Uterus (tissue), 3 donors: ENCODE measurements at regions not wholly inside any gene's neighbourhood (a gene's known extent, or its start where the extent isn't known, plus 50 kb on each side); places are given as distances from the start of the nearest gene placed in this dataset.
"Not testable (repeated sequence)": the region's sequence is repeated elsewhere in the genome, so short reads cannot be mapped to it uniquely, and the experiment has no call there.

Experiments
- DNase-seq, 2 donors: peaks; one replicate each; pipeline ENCODE4 v3.0.0-alpha.2; 2019 to 2020
- H3K27ac ChIP-seq, 2 donors: fragments of 200-600 bp; sonication (generic); 1 replicate in 1 of 2; 2 replicates in 1 of 2; pipeline ENCODE4 v1.5.1; 2016 to 2018
- H3K27me3 ChIP-seq, 2 donors: fragments of 200-600 bp; sonication (generic); one replicate each; pipeline ENCODE4 v1.5.1; 2018 to 2019; ENCODE audit warnings: control low read depth in 1 of 2
- H3K36me3 ChIP-seq, 2 donors: fragments of 200-600 bp; sonication (generic); one replicate each; pipeline ENCODE4 v1.5.1; 2019; ENCODE audit warnings: control low read depth in 1 of 2
- H3K4me1 ChIP-seq, 2 donors: fragments of 200-600 bp; sonication (generic); one replicate each; pipeline ENCODE4 v1.5.1; 2018 to 2019; ENCODE audit warnings: control low read depth in 1 of 2
- H3K4me3 ChIP-seq, 2 donors: fragments of 200-600 bp; sonication (generic); 1 replicate in 1 of 2; 2 replicates in 1 of 2; pipeline ENCODE4 v1.5.1; 2018 to 2019; ENCODE audit warnings: mild to moderate bottlenecking in 1 of 2
- H3K9me3 ChIP-seq, 2 donors: fragments of 200-600 bp; sonication (generic); one replicate each; pipeline ENCODE4 v1.5.1; 2019; ENCODE audit warnings: control low read depth in 1 of 2
- CTCF ChIP-seq, 4 experiments: fragments of 200-600 bp in 2 of 4; fragments of 450-650 bp in 2 of 4; sonication (generic) in 2 of 4; IDR thresholded peaks; one replicate each; pipeline ENCODE4 v1.5.1; 2016 to 2019; ENCODE audit warnings: antibody characterized with exemption in 4 of 4, mild to moderate bottlenecking in 2 of 4, moderate library complexity in 1 of 4
- POLR2A ChIP-seq, 2 donors: fragments of 450-650 bp; IDR thresholded peaks; one replicate each; pipeline ENCODE4 v1.6.1; 2016; ENCODE audit warnings: antibody characterized with exemption in 2 of 2, mild to moderate bottlenecking in 1 of 2, moderate library complexity in 1 of 2
- intact Hi-C: fragments of 100-400 bp; cut with DNase I; formaldehyde crosslinking; loops from one replicate; pipeline ENCODE4 v1.15.1; 2023; ENCODE audit warnings: low total_unique reads
- donor health status: DM: yes; HTN: yes; CAD: no.

DNA sequence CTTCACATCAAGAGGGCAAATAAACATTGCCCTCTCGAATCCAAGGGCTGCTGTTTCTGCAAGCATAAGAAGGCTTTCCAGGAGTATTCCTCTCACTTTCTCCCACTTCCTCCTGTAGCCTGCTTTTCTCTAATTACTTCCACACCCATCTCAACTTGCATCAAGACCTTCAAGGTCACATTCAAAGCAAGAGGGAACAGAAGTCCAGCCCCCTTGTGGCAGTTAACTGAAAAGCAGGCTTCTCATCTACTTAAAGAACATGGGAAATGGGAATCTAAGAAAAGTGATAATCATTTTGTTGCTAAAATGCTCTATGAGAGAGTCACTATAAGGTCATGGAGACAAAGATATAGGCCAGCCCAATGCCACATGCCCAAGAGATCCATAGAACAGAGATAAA lies 874.4 kb downstream of the KCNT2 start:
- no peaks in the 10 kb centered on the region for H3K27me3 ChIP-seq

DNA sequence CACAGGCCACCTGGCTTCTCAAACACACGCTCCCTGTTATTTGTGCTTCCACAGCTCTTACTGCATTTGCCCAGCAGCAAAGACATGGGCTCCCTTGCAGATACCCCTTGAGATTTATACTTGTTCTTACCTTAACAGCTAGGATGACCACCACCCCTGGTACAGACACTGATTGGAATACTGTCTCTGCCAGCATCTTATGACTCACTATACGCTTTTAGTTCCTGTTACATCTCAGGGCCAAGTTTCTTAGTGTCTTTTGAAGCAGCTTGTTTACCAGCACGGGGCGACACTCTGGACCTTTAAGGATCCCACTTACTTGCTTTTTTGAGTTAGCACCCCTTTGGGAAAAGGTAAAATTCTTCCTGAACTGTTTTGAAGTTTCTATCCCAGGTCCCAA lies 874.8 kb downstream of the KCNT2 start:
- Histone ChIP-seq H3K36me3 (no peaks in the 10 kb centered on the region), H3K27me3 (no peaks in the 10 kb centered on the region), H3K4me3 (no peak overlapping the region), H3K27ac (no peak overlapping the region), H3K9me3 (no peaks in the 10 kb centered on the region), H3K4me1 (no peaks in the 10 kb centered on the region)
- no peak for DNase-seq
- intact Hi-C loops, result no loop called here
- no peak for TF ChIP-seq POLR2A (IDR thresholded peaks at IDR 0.05)
- TF ChIP-seq CTCF (IDR thresholded peaks at IDR 0.05), result no peak

More for the DNA sequence above, 874.4 kb downstream of the KCNT2 start:
- TF ChIP-seq CTCF (IDR thresholded peaks at IDR 0.05) (no peak), POLR2A (IDR thresholded peaks at IDR 0.05) (no peak)
- intact Hi-C loops, result no loop called here
- Histone ChIP-seq H3K9me3 (no peaks in the 10 kb centered on the region), H3K4me1 (no peaks in the 10 kb centered on the region), H3K4me3 (no peak overlapping the region), H3K27ac (no peak overlapping the region), H3K36me3 (no peaks in the 10 kb centered on the region)
- DNase-seq, result no peak

DNA sequence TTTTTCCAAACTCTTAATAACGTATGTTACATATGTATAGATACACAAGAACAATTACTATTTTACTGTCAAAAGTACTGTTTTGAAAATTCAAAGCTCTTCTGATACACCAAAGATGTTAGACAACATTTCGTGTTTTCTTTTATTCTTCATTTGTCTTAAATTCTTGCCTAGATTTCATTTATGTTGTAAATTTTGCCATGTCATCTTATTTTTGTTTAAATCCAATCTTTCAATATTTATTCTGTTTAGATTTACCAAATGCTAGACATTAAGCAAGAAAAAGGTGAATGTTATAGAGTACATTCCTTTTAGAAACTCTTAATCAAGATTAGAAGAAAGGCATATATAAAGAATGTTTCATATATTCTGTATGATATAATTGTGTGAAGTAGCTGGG lies 876.9 kb downstream of the KCNT2 start:
- Histone ChIP-seq H3K9me3 (no peaks in the 10 kb centered on the region), H3K36me3 (no peaks in the 10 kb centered on the region), H3K4me3 (no peak overlapping the region), H3K27ac (no peak overlapping the region), H3K4me1 (no peaks in the 10 kb centered on the region), H3K27me3 (no peaks in the 10 kb centered on the region)
- TF ChIP-seq CTCF (IDR thresholded peaks at IDR 0.05), result no peak
- no peak for TF ChIP-seq POLR2A (IDR thresholded peaks at IDR 0.05)
- intact Hi-C loops, result no loop called here
- DNase-seq, result no peak

DNA sequence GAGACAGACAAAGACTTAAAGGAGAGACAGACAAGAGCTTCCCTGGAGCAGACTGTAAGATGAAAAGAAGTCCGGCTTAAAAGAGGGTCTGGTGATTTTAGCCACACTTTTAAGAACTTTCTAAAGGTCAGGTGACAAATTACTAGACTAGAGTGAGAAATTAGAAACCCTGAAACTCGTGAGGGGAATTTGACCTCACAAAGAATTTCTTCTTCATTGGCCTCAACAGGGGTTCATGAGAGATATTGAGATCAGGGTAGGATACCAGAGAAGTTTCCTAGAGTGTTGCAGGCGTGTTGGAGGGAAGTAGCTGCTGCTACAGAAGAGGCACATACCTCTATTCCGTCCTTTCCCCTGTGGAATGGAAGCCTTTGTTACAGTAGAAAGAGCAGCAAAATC lies 884.4 kb downstream of the KCNT2 start:
- H3K9me3 ChIP-seq, result no peaks in the 10 kb centered on the region
- H3K36me3 ChIP-seq, result no peaks in the 10 kb centered on the region
- no peak overlapping the region for H3K27ac ChIP-seq
- intact Hi-C loops, result no loop called here
- H3K4me1 ChIP-seq, result no peaks in the 10 kb centered on the region
- no peak for DNase-seq
- no peak overlapping the region for H3K4me3 ChIP-seq
- no peaks in the 10 kb centered on the region for H3K27me3 ChIP-seq
- TF ChIP-seq CTCF (IDR thresholded peaks at IDR 0.05) (no peak), POLR2A (IDR thresholded peaks at IDR 0.05) (no peak)

- H3K9me3 ChIP-seq, intact Hi-C loops, H3K36me3 ChIP-seq, H3K27me3 ChIP-seq, H3K4me1 ChIP-seq, H3K4me3 ChIP-seq, H3K27ac ChIP-seq, DNase-seq: not testable (repeated sequence)
These were observed 885.1 kb downstream of the KCNT2 start for GRCh38 chr1:195722852-195723795.

- H3K36me3 ChIP-seq, intact Hi-C loops, H3K4me3 ChIP-seq, H3K27ac ChIP-seq, H3K4me1 ChIP-seq, DNase-seq, H3K27me3 ChIP-seq, H3K9me3 ChIP-seq: not testable (repeated sequence)
These were observed 886.1 kb downstream of the KCNT2 start for GRCh38 chr1:195722146-195722545.
